ENCODE measurements at regions not wholly inside any gene's neighbourhood (a gene's known extent, or its start where the extent isn't known, plus 50 kb on each side); places are given as distances from the start of the nearest gene placed in this dataset.

GRCh38 chr18:24536834-24537233, 76.4 kb downstream of the HRH4 start:
- intact Hi-C loops (cut with DNase I; ENCODE audit: low total_unique reads), result no loop called here
- TF ChIP-seq POLR2A (IDR thresholded peaks at IDR 0.05) (no peak), CTCF (IDR thresholded peaks at IDR 0.05) (no peak)
- Histone ChIP-seq H3K9me3 (no peaks in the 10 kb centered on the region), H3K4me1 (no peaks in the 10 kb centered on the region), H3K27me3 (peaks cover 0 to 4% of the 10 kb centered on the region in 2 donors), H3K27ac (no peak overlapping the region), H3K4me3 (no peak overlapping the region), H3K36me3 (no peaks in the 10 kb centered on the region)
- DNase-seq (ENCODE audit: low spot score in 2 of 2), result no peak

- Histone ChIP-seq H3K27ac (no peak overlapping the region), H3K27me3 (no peaks in the 10 kb centered on the region), H3K4me1 (no peaks in the 10 kb centered on the region), H3K36me3 (no peaks in the 10 kb centered on the region), H3K4me3 (no peak overlapping the region), H3K9me3 (no peaks in the 10 kb centered on the region)
- DNase-seq (ENCODE audit: low spot score in 2 of 2), result no peak
- intact Hi-C loops (cut with DNase I; ENCODE audit: low total_unique reads), result no loop called here
- TF ChIP-seq POLR2AphosphoS5 (IDR thresholded peaks at IDR 0.05) (no peak), CTCF (IDR thresholded peaks at IDR 0.05) (no peak), POLR2A (IDR thresholded peaks at IDR 0.05) (no peak)
Measured at GRCh38 chr18:24538414-24539264, 78.2 kb downstream of the HRH4 start.

GRCh38 chr18:24539866-24540617, 79.6 kb downstream of the HRH4 start:
- H3K4me1 ChIP-seq, result no peaks in the 10 kb centered on the region
- no peaks in the 10 kb centered on the region for H3K36me3 ChIP-seq
- H3K4me3 ChIP-seq, result no peak overlapping the region
- TF ChIP-seq CTCF (IDR thresholded peaks at IDR 0.05) (no peak), POLR2AphosphoS5 (IDR thresholded peaks at IDR 0.05) (no peak), POLR2A (IDR thresholded peaks at IDR 0.05) (no peak)
- no peak for DNase-seq (ENCODE audit: low spot score in 2 of 2)
- H3K27ac ChIP-seq, result no peak overlapping the region
- no peaks in the 10 kb centered on the region for H3K27me3 ChIP-seq
- intact Hi-C loops (cut with DNase I; ENCODE audit: low total_unique reads), result no loop called here
- no peaks in the 10 kb centered on the region for H3K9me3 ChIP-seq

GRCh38 chr18:24540896-24541295, 80.5 kb downstream of the HRH4 start:
- intact Hi-C loops (cut with DNase I; ENCODE audit: low total_unique reads), result no loop called here
- H3K4me3 ChIP-seq, result no peak overlapping the region
- H3K27me3 ChIP-seq, result no peaks in the 10 kb centered on the region
- H3K27ac ChIP-seq, result no peak overlapping the region
- no peaks in the 10 kb centered on the region for H3K9me3 ChIP-seq
- no peak for TF ChIP-seq POLR2A (IDR thresholded peaks at IDR 0.05)
- no peaks in the 10 kb centered on the region for H3K36me3 ChIP-seq
- no peaks in the 10 kb centered on the region for H3K4me1 ChIP-seq
- DNase-seq (ENCODE audit: low spot score in 2 of 2), result no peak

- Histone ChIP-seq H3K4me3 (no peak overlapping the region), H3K27ac (no peak overlapping the region), H3K9me3 (no peaks in the 10 kb centered on the region), H3K4me1 (no peaks in the 10 kb centered on the region), H3K27me3 (no peaks in the 10 kb centered on the region), H3K36me3 (no peaks in the 10 kb centered on the region)
- intact Hi-C loops (cut with DNase I; ENCODE audit: low total_unique reads), result no loop called here
- DNase-seq (ENCODE audit: low spot score in 2 of 2), result no peak
- TF ChIP-seq CTCF (IDR thresholded peaks at IDR 0.05) (no peak), POLR2A (IDR thresholded peaks at IDR 0.05) (no peak), POLR2AphosphoS5 (IDR thresholded peaks at IDR 0.05) (no peak)
Measured at GRCh38 chr18:24543086-24543794, 82.8 kb downstream of the HRH4 start.
